Mucosa of descending colon (tissue), 3 donors: ENCODE measurements at regions not wholly inside any gene's neighbourhood (a gene's known extent, or its start where the extent isn't known, plus 50 kb on each side); places are given as distances from the start of the nearest gene placed in this dataset.

Experiments
- ATAC-seq: fragments of 200-7000 bp; cut with Tn5 transposase; one replicate; pipeline ENCODE4 v1.9.1; 2020; ENCODE audit warnings: mild to moderate bottlenecking, moderate library complexity
- DNase-seq, 3 donors: peaks; one replicate each; pipeline ENCODE4 v3.0.0-alpha.2; 2020
- H3K36me3 ChIP-seq: fragments of 200-600 bp; one replicate; pipeline ENCODE4 v1.8.0; 2021; ENCODE audit warnings: low read depth, mild to moderate bottlenecking
- H3K4me1 ChIP-seq: fragments of 200-600 bp; one replicate; pipeline ENCODE4 v1.8.0; 2021; ENCODE audit warnings: low read depth, mild to moderate bottlenecking
- H3K4me3 ChIP-seq: fragments of 200-600 bp; one replicate; pipeline ENCODE4 v1.8.0; 2021; ENCODE audit warnings: mild to moderate bottlenecking
- H3K9me3 ChIP-seq: fragments of 200-600 bp; one replicate; pipeline ENCODE4 v1.8.0; 2021; ENCODE audit warnings: mild to moderate bottlenecking
- intact Hi-C, 2 donors: fragments of 100-400 bp; cut with DNase I in 1 of 2; cut with micrococcal nuclease in 1 of 2; formaldehyde crosslinking; loops; one replicate each; pipeline versions ENCODE4 v1.11.0 to v1.11.1; 2022; cut with DNase I, micrococcal nuclease
- TF ChIP-seq, protein P1 (sequence below): fragments of 200-600 bp; IDR thresholded peaks from one replicate; pipeline ENCODE4 v1.8.0; 2022; ENCODE audit warnings: antibody characterized with exemption, mild to moderate bottlenecking
- donor health status: DM: no; HTN: no; CAD: no; lungs with moderate emphysema.
- donor health status: DM: no; HTN: no; CAD: no.
- donor health status: DM: no; HTN: yes; CAD: no.

DNA sequence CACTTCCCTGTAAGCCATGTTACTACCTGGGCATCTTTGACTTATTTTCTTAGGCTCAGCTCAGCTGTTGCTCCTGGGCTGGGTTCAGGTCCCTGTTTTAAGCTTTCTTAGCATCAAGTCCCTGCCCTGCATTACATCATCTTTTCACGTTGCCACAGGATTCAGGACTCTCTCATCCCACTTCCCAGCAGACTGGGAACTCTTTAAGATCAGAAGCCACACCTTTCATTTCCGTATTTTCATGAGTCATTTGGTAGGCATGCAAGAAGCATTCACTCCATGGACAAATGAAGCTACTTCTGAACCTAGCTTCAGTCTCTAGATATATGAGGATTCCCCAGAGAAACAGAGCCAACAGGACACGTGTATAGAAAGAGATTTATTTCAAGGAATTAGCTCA is 726.8 kb downstream of the VRK1 start:
- Histone ChIP-seq H3K9me3 (no peaks in the 10 kb centered on the region), H3K36me3 (no peaks in the 10 kb centered on the region), H3K4me3 (no peak overlapping the region), H3K4me1 (no peaks in the 10 kb centered on the region)
- TF ChIP-seq, protein P1, sequence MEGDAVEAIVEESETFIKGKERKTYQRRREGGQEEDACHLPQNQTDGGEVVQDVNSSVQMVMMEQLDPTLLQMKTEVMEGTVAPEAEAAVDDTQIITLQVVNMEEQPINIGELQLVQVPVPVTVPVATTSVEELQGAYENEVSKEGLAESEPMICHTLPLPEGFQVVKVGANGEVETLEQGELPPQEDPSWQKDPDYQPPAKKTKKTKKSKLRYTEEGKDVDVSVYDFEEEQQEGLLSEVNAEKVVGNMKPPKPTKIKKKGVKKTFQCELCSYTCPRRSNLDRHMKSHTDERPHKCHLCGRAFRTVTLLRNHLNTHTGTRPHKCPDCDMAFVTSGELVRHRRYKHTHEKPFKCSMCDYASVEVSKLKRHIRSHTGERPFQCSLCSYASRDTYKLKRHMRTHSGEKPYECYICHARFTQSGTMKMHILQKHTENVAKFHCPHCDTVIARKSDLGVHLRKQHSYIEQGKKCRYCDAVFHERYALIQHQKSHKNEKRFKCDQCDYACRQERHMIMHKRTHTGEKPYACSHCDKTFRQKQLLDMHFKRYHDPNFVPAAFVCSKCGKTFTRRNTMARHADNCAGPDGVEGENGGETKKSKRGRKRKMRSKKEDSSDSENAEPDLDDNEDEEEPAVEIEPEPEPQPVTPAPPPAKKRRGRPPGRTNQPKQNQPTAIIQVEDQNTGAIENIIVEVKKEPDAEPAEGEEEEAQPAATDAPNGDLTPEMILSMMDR = no peak
- ATAC-seq = no peak
- DNase-seq = no peak
- intact Hi-C loops = no loop called here

DNA sequence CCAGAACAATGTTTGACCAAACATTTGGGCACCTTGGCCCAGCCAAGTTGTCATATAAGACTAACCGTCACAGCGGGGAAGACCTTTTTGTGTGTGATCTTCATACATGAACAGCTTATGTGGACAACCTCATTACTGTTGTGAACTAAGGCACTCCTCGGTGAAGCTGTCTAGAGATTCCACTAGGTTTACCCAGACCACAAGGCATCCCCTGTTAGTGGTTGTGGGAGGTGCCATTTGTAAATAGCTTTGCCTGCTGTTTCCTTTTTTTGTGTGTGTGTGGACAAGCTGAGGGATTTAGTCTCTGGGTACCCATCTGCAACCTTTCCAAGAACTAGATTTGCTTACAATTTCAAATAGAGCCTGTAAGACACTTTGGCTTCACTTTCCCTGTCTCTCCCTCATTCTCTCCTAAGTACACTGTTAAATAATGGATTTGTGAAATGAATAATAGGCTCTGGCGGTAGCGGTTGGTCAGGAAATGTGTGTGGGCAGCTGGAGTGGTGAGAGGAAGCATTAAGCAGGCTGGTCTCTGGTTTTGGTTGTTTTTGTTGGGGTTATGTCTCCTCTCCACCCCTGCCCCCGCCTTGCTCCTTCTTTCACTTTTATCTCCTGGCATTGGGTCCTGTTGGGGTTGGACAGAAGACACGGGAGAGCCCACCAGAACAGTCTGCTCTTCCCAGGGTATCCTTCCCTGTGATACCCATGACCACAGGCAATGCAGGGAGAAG is 727.6 kb downstream of the VRK1 start:
- H3K9me3 ChIP-seq = no peaks in the 10 kb centered on the region
- H3K4me3 ChIP-seq = no peak overlapping the region
- TF ChIP-seq, protein P1 = no peak
- DNase-seq (no peak), ATAC-seq (no peak)
- H3K36me3 ChIP-seq = no peaks in the 10 kb centered on the region
- intact Hi-C loops = no loop called here
- H3K4me1 ChIP-seq = no peaks in the 10 kb centered on the region

DNA sequence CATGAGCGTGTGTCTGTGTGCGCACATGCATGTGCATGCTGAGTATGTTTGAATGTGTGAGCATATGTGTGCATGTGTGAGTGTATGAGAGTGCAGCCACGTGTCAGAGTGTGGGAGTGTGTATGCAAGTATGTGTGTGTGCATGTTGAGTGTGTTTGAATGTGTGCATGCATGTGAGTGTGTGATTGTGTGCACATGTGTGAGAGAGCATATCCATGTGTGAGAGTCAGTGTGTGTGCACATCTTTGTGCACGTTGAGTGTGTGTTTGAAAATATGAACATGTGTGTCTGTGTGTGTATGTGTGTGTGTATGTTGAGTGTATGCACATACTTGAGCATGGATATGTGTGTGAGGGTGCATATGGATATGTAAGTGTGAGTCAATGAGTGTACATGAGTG is 730.8 kb downstream of the VRK1 start:
- TF ChIP-seq, protein P1 = no peak
- intact Hi-C loops = no loop called here
- no peak for ATAC-seq
- no peak for DNase-seq
- Histone ChIP-seq H3K9me3 (no peaks in the 10 kb centered on the region), H3K4me3 (no peak overlapping the region), H3K4me1 (no peaks in the 10 kb centered on the region), H3K36me3 (no peaks in the 10 kb centered on the region)

DNA sequence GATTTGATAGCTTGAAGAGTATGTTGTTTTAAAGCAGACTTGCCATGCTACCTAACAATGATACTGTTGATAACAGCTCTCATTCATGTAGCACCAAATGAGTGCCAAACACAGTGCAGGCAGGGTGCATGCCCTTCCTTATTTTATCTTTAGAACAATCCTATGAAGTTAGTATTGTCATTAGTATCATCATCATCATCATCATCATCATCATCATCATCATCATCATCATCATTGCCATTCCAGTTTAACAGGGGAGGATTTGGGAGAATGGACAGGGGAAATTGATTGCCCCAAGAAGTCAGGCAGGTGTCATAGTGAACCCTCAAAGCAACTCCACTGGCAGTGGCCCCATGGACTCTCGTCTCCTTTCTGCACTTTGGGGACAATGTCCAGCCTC is 734.9 kb downstream of the VRK1 start:
- Histone ChIP-seq H3K4me3 (no peak overlapping the region), H3K36me3 (no peaks in the 10 kb centered on the region), H3K9me3 (no peaks in the 10 kb centered on the region), H3K4me1 (no peaks in the 10 kb centered on the region)
- no peak for DNase-seq
- no peak for ATAC-seq
- TF ChIP-seq, protein P1 = no peak
- intact Hi-C loops = no loop called here

DNA sequence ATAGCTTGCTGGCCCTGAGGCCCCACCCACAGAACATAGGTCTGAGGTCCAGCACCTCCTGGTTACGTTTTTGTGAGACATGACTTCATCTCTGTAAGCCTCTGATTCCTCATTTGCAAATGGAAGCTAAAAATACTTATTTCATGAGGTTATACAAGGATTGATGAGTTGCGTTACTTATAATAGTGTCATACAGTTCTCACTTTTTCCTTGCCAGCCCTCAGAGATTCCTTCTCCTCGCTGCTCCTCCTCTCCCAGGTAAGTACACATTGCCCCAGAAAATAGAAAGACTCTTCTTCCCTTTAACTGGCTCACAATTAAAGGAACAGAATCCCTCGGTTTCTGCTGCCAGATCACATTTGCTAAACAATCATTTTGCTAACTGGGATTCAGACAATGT is 739.2 kb downstream of the VRK1 start:
- H3K9me3 ChIP-seq = no peaks in the 10 kb centered on the region
- TF ChIP-seq, protein P1 = no peak
- no peak for DNase-seq

More for the DNA sequence above, 739.2 kb downstream of the VRK1 start:
- no peaks in the 10 kb centered on the region for H3K36me3 ChIP-seq
- no peak overlapping the region for H3K4me3 ChIP-seq
- intact Hi-C loops = no loop called here
- no peaks in the 10 kb centered on the region for H3K4me1 ChIP-seq
- no peak for ATAC-seq
